B cell (primary cell): ENCODE measurements at regions not wholly inside any gene's neighbourhood (a gene's known extent, or its start where the extent isn't known, plus 50 kb on each side); places are given as distances from the start of the nearest gene placed in this dataset.

ENCODE experiments used
- ATAC-seq: fragments of 200-7000 bp; cut with Tn5 transposase; one replicate; pipeline ENCODE4 v1.10.0; 2021; ENCODE audit warnings: low read depth, mild to moderate bottlenecking, moderate number of reproducible peaks, moderate library complexity
- CTCF ChIA-PET: fragments of 350-600 bp; sonication (Branson Sonifier 250); formaldehyde crosslinking; loops from one replicate; lab custom pipeline; 2021; ENCODE audit warnings: antibody characterized with exemption, inconsistent platforms; lab: Charles Lee
- POLR2A ChIA-PET: fragments of 350-600 bp; sonication (Branson Sonifier 250); formaldehyde crosslinking; loops from one replicate; lab custom pipeline; 2021; ENCODE audit warnings: antibody characterized with exemption; lab: Charles Lee
- DNase-seq: peaks from one replicate; pipeline ENCODE4 v3.0.0; 2013
- H2AFZ ChIP-seq: 2 replicates; pipeline ENCODE4 v1.6.1; 2012; ENCODE audit warnings: mild to moderate bottlenecking, low read depth, low read length; ENCODE audit not compliant: insufficient read depth, poor library complexity, severe bottlenecking
- H3K27ac ChIP-seq, 2 donors: 1 replicate in 1 of 2; 2 replicates in 1 of 2; pipeline ENCODE4 v1.5.1; 2012 to 2013; ENCODE audit warnings: low read length in 2 of 2, mild to moderate bottlenecking in 2 of 2, moderate library complexity in 1 of 2
- H3K27me3 ChIP-seq, 4 experiments: fragments of 200-600 bp in 1 of 4; sonication (generic) in 1 of 4; replicated peaks in 1 of 4; 1 replicate in 2 of 4; 2 replicates in 2 of 4; pipeline versions ENCODE4 v1.6.1 to v1.7.0; 2013 to 2016; ENCODE audit warnings: low read length in 3 of 4, mild to moderate bottlenecking in 2 of 4, mixed read lengths in 1 of 4, moderate library complexity in 1 of 4; ENCODE audit not compliant: insufficient read depth in 4 of 4, control insufficient read depth in 3 of 4; ENCODE audit errors: control extremely low read depth in 1 of 4
- H3K36me3 ChIP-seq, 2 experiments: replicated peaks in 1 of 2; 1 replicate in 1 of 2; 2 replicates in 1 of 2; pipeline versions ENCODE4 v1.6.1 to v1.7.1; 2013; ENCODE audit warnings: low read length in 1 of 2; ENCODE audit not compliant: insufficient read depth in 2 of 2, control insufficient read depth in 1 of 2; ENCODE audit errors: control extremely low read depth in 1 of 2, extremely low read depth in 1 of 2
- H3K4me1 ChIP-seq, 2 donors: fragments of 200-600 bp in 1 of 2; sonication (generic) in 1 of 2; 1 replicate in 1 of 2; 2 replicates in 1 of 2; pipeline versions ENCODE4 v1.5.1 to v1.6.1; 2013 to 2017; ENCODE audit warnings: low read length in 2 of 2; ENCODE audit not compliant: control insufficient read depth in 2 of 2, insufficient read depth in 2 of 2
- H3K4me2 ChIP-seq: replicated peaks from 2 replicates; pipeline ENCODE3; 2012; ENCODE audit warnings: mild to moderate bottlenecking, low read depth, low read length; ENCODE audit not compliant: poor library complexity, severe bottlenecking
- H3K4me3 ChIP-seq, 5 experiments: fragments of 200-600 bp in 1 of 5; sonication (generic) in 1 of 5; 1 replicate in 3 of 5; 2 replicates in 2 of 5; pipeline versions ENCODE4 v1.5.1 to v1.7.0; 2011 to 2016; ENCODE audit warnings: low read length in 4 of 5, mild to moderate bottlenecking in 4 of 5, low read depth in 2 of 5, control low read depth in 1 of 5, moderate library complexity in 1 of 5; ENCODE audit not compliant: insufficient read depth in 1 of 5; ENCODE audit errors: control extremely low read depth in 1 of 5, extremely low read depth in 1 of 5
- H3K79me2 ChIP-seq: fragments of 200-600 bp; sonication (generic); one replicate; pipeline ENCODE4 v1.6.0; 2016; ENCODE audit warnings: low read length; ENCODE audit not compliant: control insufficient read depth, insufficient read depth
- H3K9ac ChIP-seq: fragments of 200-600 bp; sonication (generic); 2 replicates; pipeline ENCODE4 v1.6.1; 2017; ENCODE audit warnings: mild to moderate bottlenecking, low read length, moderate library complexity
- H3K9me3 ChIP-seq, 3 donors: one replicate each; pipeline versions ENCODE4 v1.6.1 to v1.7.1; 2013; ENCODE audit warnings: low read length in 2 of 3; ENCODE audit not compliant: control insufficient read depth in 2 of 3, insufficient read depth in 1 of 3; ENCODE audit errors: control extremely low read depth in 1 of 3
- H4K20me1 ChIP-seq: 2 replicates; pipeline ENCODE4 v1.6.0; 2012; ENCODE audit warnings: mild to moderate bottlenecking, low read length; ENCODE audit not compliant: insufficient read depth, control insufficient read depth, poor library complexity, severe bottlenecking
- H3K27ac Mint-ChIP-seq: one replicate; pipeline ENCODE4 v1.8.0; 2021; ENCODE audit warnings: mixed read lengths
- H3K27me3 Mint-ChIP-seq: one replicate; pipeline ENCODE4 v1.8.0; 2021; ENCODE audit warnings: mixed read lengths
- H3K4me1 Mint-ChIP-seq: one replicate; pipeline ENCODE4 v1.8.0; 2021; ENCODE audit warnings: mixed read lengths
- H3K4me3 Mint-ChIP-seq: one replicate; pipeline ENCODE4 v1.8.0; 2021; ENCODE audit warnings: mixed read lengths
- H3K9me3 Mint-ChIP-seq: one replicate; pipeline ENCODE4 v1.8.0; 2022; ENCODE audit warnings: mixed read lengths; ENCODE audit not compliant: insufficient read depth
- CTCF ChIP-seq: fragments of 200-600 bp; IDR thresholded peaks from one replicate; pipeline ENCODE4 v1.8.0; 2022; ENCODE audit warnings: antibody characterized with exemption, mild to moderate bottlenecking
- EZH2 ChIP-seq: IDR thresholded peaks from 2 replicates; pipeline ENCODE4 v1.6.1; 2012; ENCODE audit warnings: borderline replicate concordance, low read depth, mild to moderate bottlenecking, moderate library complexity, low read length; ENCODE audit not compliant: insufficient read depth, poor library complexity, severe bottlenecking
- WGBS: methylation state at CpG from one replicate; pipeline ENCODE4 v1.1.5; 2013; ENCODE audit warnings: missing lambda C conversion rate; ENCODE audit not compliant: insufficient coverage; 5-methylcytosine and 5-hydroxymethylcytosine counted together
- intact Hi-C: fragments of 100-400 bp; cut with micrococcal nuclease; formaldehyde crosslinking; loops from one replicate; pipeline ENCODE4 v1.10.0; 2022

- no peak overlapping the region for H3K9ac ChIP-seq
- H3K9me3 ChIP-seq, result no peaks in the 10 kb centered on the region
- intact Hi-C loops, result no loop called here
- no peak for ATAC-seq
- no peak overlapping the region for H3K4me3 ChIP-seq
- Mint-ChIP-seq H3K4me1 (no peaks in the 10 kb centered on the region), H3K4me3 (no peak overlapping the region), H3K9me3 (no peaks in the 10 kb centered on the region), H3K27ac (no peak overlapping the region), H3K27me3 (no peaks in the 10 kb centered on the region)
- H3K79me2 ChIP-seq, result no peaks in the 10 kb centered on the region
- ChIA-PET POLR2A (no interaction called here), CTCF (no interaction called here)
- H3K27ac ChIP-seq, result no peak overlapping the region
- H4K20me1 ChIP-seq, result no peaks in the 10 kb centered on the region
- no peak for DNase-seq
- no peaks in the 10 kb centered on the region for H3K4me1 ChIP-seq
- H2AFZ ChIP-seq, result no peak overlapping the region
- H3K27me3 ChIP-seq, result no peaks in the 10 kb centered on the region
- WGBS, result no CpG with 5 or more reads among the region's 4 CpGs
- TF ChIP-seq CTCF, result no peak
- H3K4me2 ChIP-seq, result no peak overlapping the region
- H3K36me3 ChIP-seq, result no peaks in the 10 kb centered on the region
Observed at GRCh38 chrX:125394449-125394848, 74.8 kb downstream of the TEX13C start.

- DNase-seq (no peak), ATAC-seq (no peak)
- no peak overlapping the region for H3K27ac ChIP-seq
- no peaks in the 10 kb centered on the region for H3K9me3 ChIP-seq
- H3K9ac ChIP-seq, result no peak overlapping the region
- no peak overlapping the region for H2AFZ ChIP-seq
- intact Hi-C loops, result no loop called here
- H4K20me1 ChIP-seq, result no peaks in the 10 kb centered on the region
- TF ChIP-seq EZH2 (no peak), CTCF (no peak)
- no peaks in the 10 kb centered on the region for H3K27me3 ChIP-seq
- Mint-ChIP-seq H3K4me1 (no peaks in the 10 kb centered on the region), H3K4me3 (no peak overlapping the region), H3K27me3 (no peaks in the 10 kb centered on the region), H3K27ac (no peak overlapping the region), H3K9me3 (no peaks in the 10 kb centered on the region)
- ChIA-PET POLR2A (no interaction called here), CTCF (no interaction called here)
- H3K4me3 ChIP-seq, result no peak overlapping the region
- H3K4me1 ChIP-seq, result no peaks in the 10 kb centered on the region
- no peak overlapping the region for H3K4me2 ChIP-seq
- H3K79me2 ChIP-seq, result no peaks in the 10 kb centered on the region
- H3K36me3 ChIP-seq, result no peaks in the 10 kb centered on the region
Observed at GRCh38 chrX:125395626-125396025, 76.0 kb downstream of the TEX13C start.
